NCI-H774 (cell line): ENCODE measurements at regions not wholly inside any gene's neighbourhood (a gene's known extent, or its start where the extent isn't known, plus 50 kb on each side); places are given as distances from the start of the nearest gene placed in this dataset.

Source experiments
- DNase-seq: peaks from one replicate; lab custom pipeline; 2025; lab: John Stamatoyannopoulos, UW

DNA sequence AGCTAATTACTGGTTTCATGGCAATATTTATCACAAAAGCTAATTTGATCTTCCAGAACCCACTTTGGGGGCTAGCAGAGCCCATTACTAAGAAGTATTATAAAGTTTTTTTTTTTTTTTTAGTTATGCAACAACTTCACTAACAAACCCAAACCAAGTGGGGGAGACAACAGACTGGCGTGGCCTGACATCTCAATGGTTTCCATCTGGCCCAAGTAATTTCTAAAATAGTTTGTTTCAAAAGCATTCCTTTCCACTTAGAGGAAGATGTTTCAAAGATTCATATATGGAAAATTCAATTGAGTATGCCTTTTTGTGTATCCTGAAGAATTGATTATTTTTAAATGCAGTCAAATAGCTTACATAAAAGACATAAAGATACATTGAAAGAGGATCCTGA is 367.1 kb downstream of the HRH4 start:
- no peak for DNase-seq

GRCh38 chr18:24831081-24831480 is 370.6 kb downstream of the HRH4 start:
- no peak for DNase-seq

DNA sequence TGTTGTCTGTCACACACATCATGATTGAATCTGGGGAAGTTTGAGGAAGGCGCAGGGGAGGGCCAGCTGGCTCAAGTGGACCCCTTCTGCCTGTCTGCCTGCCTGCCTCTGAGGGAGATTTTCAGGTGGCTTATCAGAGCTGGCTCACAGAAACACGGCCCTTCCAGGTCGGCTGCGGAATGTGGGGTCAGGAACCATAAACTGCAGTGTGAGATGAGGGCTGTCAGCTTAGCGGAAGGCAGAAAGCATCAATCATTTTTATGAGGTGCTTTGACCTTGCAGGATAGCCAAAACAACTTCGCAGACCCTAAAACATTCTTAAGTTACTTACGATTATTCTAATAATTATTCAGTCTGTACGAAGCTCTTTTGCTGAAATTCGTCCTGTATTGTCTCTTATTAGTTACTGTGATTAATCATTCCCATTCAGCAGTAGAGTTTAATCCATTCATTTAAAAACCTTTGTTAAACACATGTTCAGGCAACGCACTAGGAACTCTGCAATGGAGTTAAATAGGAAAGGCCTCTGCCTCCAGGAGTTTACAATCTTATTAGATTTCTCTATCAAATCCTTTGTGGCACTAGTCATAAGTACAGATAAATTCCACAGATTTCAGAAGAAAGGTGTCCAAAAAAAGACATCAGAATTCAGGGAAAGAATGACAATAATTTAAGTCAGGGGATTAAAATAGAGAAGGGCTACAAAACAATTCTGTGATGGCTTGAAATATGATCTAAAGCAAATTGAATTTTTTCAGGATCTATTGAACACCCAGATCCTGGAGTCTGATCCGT is 371.6 kb downstream of the HRH4 start:
- DNase-seq = no peak

GRCh38 chr18:24835751-24836150 is 375.3 kb downstream of the HRH4 start:
- no peak for DNase-seq

GRCh38 chr18:24837066-24837465 is 376.6 kb downstream of the HRH4 start:
- no peak for DNase-seq

DNA sequence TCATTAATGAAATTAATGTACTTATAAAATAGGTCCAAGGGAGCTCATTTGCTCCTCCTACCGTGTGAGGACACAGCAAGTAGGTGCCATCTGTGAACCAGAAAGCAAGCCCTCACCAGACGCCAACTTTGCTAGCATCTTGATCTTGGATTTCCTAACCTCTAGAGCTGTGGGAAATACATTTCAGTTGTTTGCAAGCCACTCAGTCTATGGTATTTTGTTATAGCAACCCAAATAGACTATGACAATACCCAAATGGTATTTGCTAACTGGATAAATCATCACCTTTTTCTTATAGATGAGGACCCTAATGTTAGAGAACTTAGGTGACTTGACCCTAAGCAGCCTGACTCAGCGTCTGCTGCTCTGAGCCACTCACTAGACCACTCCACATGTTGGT is 379.6 kb downstream of the HRH4 start:
- DNase-seq = no peak

DNA sequence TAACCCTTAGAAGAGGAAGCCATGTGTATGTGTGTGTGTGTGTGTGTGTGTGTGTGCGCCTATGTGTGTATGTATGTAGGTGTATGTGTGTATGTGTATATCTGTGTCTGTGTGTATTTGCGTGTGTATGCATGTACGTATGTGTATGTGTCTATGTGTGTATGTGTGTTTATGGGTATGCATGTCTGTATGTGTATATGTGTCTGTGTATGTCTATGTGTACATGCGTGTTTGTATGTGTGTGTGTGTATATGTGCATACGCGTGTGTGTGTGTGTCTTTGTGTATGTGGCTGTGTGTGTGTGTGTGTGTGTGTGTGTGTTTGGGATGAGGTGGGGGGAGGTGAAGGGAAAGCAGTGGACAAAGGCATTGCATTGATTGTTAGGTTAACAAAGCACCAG is 380.2 kb downstream of the HRH4 start:
- DNase-seq = no peak

GRCh38 chr18:24841536-24841935 is 381.1 kb downstream of the HRH4 start:
- no peak for DNase-seq

DNA sequence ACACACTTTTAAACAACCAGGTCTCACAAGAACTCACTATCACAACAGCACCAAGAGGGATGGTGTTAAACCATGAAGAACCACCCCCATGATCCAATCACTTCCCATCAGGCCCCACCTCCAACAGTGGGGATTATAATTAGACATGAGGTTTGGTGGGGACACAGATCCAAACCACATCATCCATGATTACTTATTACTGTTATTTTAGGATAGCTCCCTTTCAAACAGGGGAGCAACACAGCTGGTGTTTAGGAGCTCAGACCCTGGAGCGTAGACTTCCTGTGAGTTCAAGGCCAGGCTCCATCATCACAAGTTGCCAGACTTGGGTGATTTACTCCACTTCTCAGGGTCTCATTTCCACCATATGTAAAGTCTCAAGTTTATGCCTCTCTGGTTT is 382.7 kb downstream of the HRH4 start:
- no peak for DNase-seq

GRCh38 chr18:24846138-24846537 is 385.7 kb downstream of the HRH4 start:
- no peak for DNase-seq

GRCh38 chr18:24850532-24850931 is 390.1 kb downstream of the HRH4 start:
- DNase-seq = no peak

DNA sequence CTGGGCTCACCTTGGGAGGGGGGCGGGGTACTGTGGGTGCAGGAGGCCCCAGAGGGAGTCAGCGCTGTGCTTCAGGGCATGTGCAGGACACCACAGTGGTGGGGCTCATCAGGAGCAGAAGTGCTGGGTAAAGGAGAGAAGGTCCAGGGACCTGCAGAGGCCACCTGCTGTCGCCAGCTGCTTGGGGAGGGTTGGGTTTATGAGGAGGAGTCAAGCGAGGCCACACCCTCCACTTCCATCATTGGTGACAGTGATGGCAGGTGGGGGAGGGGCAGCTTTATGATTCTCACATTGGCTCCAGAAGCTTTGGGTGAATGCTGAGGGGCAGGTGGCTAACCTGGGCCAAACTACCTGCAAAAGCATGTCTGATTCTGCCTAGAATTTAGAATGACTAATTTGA is 392.6 kb downstream of the HRH4 start:
- no peak for DNase-seq

GRCh38 chr18:24860978-24861680 is 400.7 kb downstream of the HRH4 start:
- DNase-seq = no peak

GRCh38 chr18:24862201-24862816 is 401.9 kb downstream of the HRH4 start:
- DNase-seq = no peak

GRCh38 chr18:24868311-24868710 is 407.9 kb downstream of the HRH4 start:
- no peak for DNase-seq

DNA sequence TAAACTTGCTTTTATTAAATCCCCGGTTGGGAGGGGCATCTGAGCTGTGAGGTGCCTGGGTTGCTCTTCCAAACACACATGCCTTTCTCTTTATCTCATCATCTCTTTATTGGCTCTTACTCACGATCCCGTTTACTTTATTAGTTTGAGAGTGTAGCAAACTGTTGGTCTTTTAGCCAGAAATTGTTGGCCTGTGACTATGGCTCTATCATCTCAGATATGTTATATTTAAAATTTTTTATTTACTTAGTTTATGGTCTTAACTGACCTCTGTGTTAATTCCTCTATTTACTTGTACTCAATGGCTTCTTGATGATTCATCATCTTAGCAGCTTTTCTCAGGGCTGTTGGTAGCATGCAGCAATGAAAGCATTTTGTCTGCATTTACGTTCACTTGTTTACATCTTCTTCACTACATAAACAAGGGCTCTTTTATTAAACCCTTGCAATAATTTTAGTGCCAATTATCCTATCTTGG is 408.4 kb downstream of the HRH4 start:
- DNase-seq = no peak

GRCh38 chr18:24869285-24869684 is 408.8 kb downstream of the HRH4 start:
- DNase-seq = no peak

GRCh38 chr18:24875286-24875685 is 414.8 kb downstream of the HRH4 start:
- DNase-seq = no peak

GRCh38 chr18:24875777-24876176 is 415.3 kb downstream of the HRH4 start:
- DNase-seq = no peak

- no peak for DNase-seq
These were observed 415.8 kb downstream of the HRH4 start for GRCh38 chr18:24876266-24876665.

DNA sequence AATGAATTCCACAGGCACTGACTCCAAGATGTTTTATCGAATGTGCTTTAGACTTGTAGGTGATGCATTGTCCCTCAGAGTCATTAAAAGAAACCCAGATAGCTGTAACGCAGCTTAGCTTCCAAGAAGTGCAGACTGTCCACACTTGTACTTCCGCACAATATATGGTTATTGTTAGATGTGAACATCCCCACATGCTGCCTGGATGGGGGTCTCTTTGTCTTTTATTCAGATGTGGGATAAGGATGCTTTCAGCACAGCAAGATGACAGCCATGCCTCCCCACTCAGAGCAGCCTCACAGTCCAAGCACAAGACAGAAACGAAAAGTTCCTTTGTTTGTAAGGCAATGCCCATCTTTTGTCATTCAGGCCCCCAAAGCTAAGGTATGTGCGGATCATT is 416.6 kb downstream of the HRH4 start:
- no peak for DNase-seq

DNA sequence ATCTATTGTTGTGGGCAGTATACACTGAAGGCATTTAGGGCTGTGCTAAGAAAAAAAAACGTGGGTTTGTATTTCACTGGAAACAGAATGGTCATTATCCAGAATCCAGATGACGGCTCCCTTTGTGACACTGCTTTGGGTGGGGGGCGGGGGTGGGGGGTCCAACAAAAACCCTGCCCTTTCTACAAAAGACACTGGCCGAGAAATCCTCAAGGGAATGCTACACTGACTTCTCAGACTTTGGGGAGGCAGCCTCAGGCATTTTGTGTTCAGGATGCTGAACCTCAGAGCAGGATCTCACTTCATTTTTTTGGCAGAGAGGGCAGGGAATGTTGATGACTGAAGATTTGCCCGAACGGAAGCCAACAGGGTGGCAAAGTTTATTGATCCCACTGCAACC is 417.1 kb downstream of the HRH4 start:
- DNase-seq = no peak

DNA sequence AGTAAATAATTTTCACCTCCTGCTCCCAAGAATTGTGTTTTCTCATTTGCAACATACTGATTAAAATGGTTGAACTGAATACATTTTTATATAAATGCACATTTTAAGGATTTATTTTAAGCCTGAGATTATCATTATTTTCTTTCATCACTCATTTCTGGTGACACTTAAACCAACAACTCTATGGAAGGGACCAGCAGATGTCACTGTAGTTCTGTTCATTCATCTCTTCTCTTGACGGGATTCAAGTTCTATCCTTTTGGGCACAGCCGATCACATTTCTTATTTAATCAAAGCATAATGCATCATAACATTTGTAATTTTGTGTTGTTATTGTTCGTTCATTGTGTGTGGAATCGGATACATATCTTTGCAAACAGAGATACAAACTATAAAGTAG is 417.9 kb downstream of the HRH4 start:
- no peak for DNase-seq
